GM12874 (cell line): ENCODE measurements at regions not wholly inside any gene's neighbourhood (a gene's known extent, or its start where the extent isn't known, plus 50 kb on each side); places are given as distances from the start of the nearest gene placed in this dataset.

Source experiments
- CTCF ChIP-seq: IDR thresholded peaks from 2 replicates; pipeline ENCODE4 v1.5.1; 2011; ENCODE audit warnings: low read depth, mild to moderate bottlenecking, control low read depth, low read length, moderate library complexity; ENCODE audit not compliant: insufficient read depth

- TF ChIP-seq CTCF, result no peak
These were observed 185.2 kb downstream of the SHOX2 start for GRCh38 chr3:157920822-157921700.

GRCh38 chr3:157919319-157919887 lies 186.8 kb downstream of the SHOX2 start:
- no peak for TF ChIP-seq CTCF

- no peak for TF ChIP-seq CTCF
These were observed 187.8 kb downstream of the SHOX2 start for GRCh38 chr3:157918402-157918801.

- no peak for TF ChIP-seq CTCF
These were observed 189.5 kb downstream of the SHOX2 start for GRCh38 chr3:157916672-157917071.

GRCh38 chr3:157914882-157915281 lies 191.3 kb downstream of the SHOX2 start:
- TF ChIP-seq CTCF, result no peak

GRCh38 chr3:157913741-157914150 lies 192.5 kb downstream of the SHOX2 start:
- no peak for TF ChIP-seq CTCF

GRCh38 chr3:157912514-157913451 lies 193.4 kb downstream of the SHOX2 start:
- TF ChIP-seq CTCF, result no peak
